ENCODE measurements at regions not wholly inside any gene's neighbourhood (a gene's known extent, or its start where the extent isn't known, plus 50 kb on each side); places are given as distances from the start of the nearest gene placed in this dataset.
"Not testable (repeated sequence)": the region's sequence is repeated elsewhere in the genome, so short reads cannot be mapped to it uniquely, and the experiment has no call there.

DNA sequence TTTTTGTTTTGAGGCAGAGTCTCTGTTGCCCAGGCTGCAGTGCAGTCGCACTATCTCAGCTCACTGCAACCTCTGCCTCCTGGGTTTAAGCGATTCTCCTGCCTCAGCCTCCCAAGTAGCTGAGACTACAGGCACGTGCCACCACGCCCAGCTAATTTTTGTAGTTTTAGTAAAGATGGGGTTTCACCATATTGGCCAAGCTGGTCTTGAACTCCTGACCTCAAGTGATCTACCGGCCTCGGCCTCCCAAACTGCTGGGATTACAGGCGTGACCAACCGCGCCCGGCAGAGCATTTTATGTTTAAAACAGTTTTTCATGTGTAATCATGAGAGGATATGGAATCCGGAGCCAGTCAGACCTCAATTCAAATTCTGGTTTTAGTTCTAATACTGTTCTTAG is 94.0 kb upstream of the CHD2 start:
- TF ChIP-seq POLR2A (IDR thresholded peaks at IDR 0.05; ENCODE audit: low read depth); EP300 (IDR thresholded peaks at IDR 0.05): not testable (repeated sequence)
- TF ChIP-seq, protein P1, sequence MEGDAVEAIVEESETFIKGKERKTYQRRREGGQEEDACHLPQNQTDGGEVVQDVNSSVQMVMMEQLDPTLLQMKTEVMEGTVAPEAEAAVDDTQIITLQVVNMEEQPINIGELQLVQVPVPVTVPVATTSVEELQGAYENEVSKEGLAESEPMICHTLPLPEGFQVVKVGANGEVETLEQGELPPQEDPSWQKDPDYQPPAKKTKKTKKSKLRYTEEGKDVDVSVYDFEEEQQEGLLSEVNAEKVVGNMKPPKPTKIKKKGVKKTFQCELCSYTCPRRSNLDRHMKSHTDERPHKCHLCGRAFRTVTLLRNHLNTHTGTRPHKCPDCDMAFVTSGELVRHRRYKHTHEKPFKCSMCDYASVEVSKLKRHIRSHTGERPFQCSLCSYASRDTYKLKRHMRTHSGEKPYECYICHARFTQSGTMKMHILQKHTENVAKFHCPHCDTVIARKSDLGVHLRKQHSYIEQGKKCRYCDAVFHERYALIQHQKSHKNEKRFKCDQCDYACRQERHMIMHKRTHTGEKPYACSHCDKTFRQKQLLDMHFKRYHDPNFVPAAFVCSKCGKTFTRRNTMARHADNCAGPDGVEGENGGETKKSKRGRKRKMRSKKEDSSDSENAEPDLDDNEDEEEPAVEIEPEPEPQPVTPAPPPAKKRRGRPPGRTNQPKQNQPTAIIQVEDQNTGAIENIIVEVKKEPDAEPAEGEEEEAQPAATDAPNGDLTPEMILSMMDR (IDR thresholded peaks at IDR 0.05) = not testable (repeated sequence)

Measured in esophagus muscularis mucosa (tissue), 4 donors.